ENCODE measurements at regions not wholly inside any gene's neighbourhood (a gene's known extent, or its start where the extent isn't known, plus 50 kb on each side); places are given as distances from the start of the nearest gene placed in this dataset.

DNA sequence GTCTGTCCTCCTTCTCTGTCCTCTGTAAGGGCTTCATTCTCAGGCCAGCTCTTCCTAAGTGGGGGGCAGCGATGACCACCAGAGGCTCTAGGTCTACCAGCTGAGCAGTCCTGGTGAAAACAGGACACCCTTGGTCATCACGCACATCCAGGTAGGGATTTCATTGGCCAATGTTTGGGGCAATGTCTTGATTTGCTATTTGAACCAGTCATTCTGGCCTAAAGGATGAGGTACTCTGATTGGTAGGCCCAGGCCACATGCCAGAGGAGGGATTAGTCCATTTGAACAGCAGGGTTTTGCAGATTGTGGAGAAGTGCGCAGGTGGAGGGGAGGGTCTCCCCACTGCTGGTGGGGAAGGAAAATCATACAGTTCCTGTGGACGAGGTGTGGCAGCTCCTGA lies 57.3 kb downstream of the PLXNA1 start:
- Histone ChIP-seq H2BK120ac (ENCODE audit: low read depth, low read length, poor library complexity, severe bottlenecking) (no peak overlapping the region), H2AFZ (ENCODE audit: low read length) (no peak overlapping the region), H3K56ac (ENCODE audit: insufficient read length, low read depth, low read length) (no peak overlapping the region), H2BK12ac (ENCODE audit: insufficient read length, low read depth, low read length) (no peak overlapping the region), H3K9ac (ENCODE audit: extremely low read depth, insufficient read length, low read length) (no peak overlapping the region), H4K5ac (ENCODE audit: insufficient read length, low read depth, low read length) (no peak overlapping the region), H3K23ac (ENCODE audit: insufficient read length, low read depth, low read length) (no peak overlapping the region), H3K18ac (ENCODE audit: insufficient read length, low read depth, low read length) (no peak overlapping the region), H2AK5ac (ENCODE audit: insufficient read length, low read length) (no peak overlapping the region), H3K4me1 (ENCODE audit: insufficient read depth, low read length) (peaks cover 3% of the 10 kb centered on the region; the same call in 1 of the 2 replicates), H3K27ac (ENCODE audit: insufficient read length, low read depth, low read length) (no peak overlapping the region), H3K14ac (ENCODE audit: insufficient read depth, low read length) (no peak overlapping the region), H3K79me1 (ENCODE audit: insufficient read depth, low read depth, low read length, poor library complexity, severe bottlenecking) (no peaks in the 10 kb centered on the region), H3K27me3 (ENCODE audit: insufficient read depth, low read length) (no peaks in the 10 kb centered on the region), H4K91ac (ENCODE audit: insufficient read length, low read depth, low read length) (no peak overlapping the region), H2BK15ac (ENCODE audit: low read depth, low read length) (no peak overlapping the region), H3K23me2 (ENCODE audit: insufficient read length, low read depth, low read length, poor library complexity, severe bottlenecking) (no peaks in the 10 kb centered on the region), H2BK5ac (ENCODE audit: insufficient read length, low read length) (no peak overlapping the region), H4K20me1 (ENCODE audit: control insufficient read depth, insufficient read depth, insufficient read length) (no peaks in the 10 kb centered on the region), H2BK20ac (ENCODE audit: low read depth, low read length, poor library complexity, severe bottlenecking) (no peak overlapping the region), H3K79me2 (ENCODE audit: insufficient read depth, low read length) (no peaks in the 10 kb centered on the region), H3K4ac (ENCODE audit: low read depth, low read length) (no peak overlapping the region), H4K8ac (replicated peaks; ENCODE audit: insufficient read length, low read depth, low read length) (no peak overlapping the region), H3K4me2 (ENCODE audit: insufficient read depth, insufficient read length, low read length) (no peak overlapping the region), H3T11ph (ENCODE audit: low read length) (no peak overlapping the region), H3K9me3 (ENCODE audit: control insufficient read depth, low read depth, low read length) (no peaks in the 10 kb centered on the region)
- H3K36me3 Mint-ChIP-seq (ENCODE audit: insufficient read depth in 1 of 3, low read depth in 3 of 3) = peaks cover 0 to under 1% (median 0%) of the 10 kb centered on the region in 3 experiments; a peak in 3 of 7 replicates
- peaks cover 29 to 34% of the 10 kb centered on the region in 2 experiments for H3K4me1 Mint-ChIP-seq
- H3K4me3 Mint-ChIP-seq = no peak overlapping the region; a peak in 1 of 5 replicates
- peaks cover 0 to 2% of the 10 kb centered on the region in 2 experiments; a peak in 3 of 5 replicates for H3K9me3 Mint-ChIP-seq
- no peak for DNase-seq
- TF ChIP-seq, protein P1, sequence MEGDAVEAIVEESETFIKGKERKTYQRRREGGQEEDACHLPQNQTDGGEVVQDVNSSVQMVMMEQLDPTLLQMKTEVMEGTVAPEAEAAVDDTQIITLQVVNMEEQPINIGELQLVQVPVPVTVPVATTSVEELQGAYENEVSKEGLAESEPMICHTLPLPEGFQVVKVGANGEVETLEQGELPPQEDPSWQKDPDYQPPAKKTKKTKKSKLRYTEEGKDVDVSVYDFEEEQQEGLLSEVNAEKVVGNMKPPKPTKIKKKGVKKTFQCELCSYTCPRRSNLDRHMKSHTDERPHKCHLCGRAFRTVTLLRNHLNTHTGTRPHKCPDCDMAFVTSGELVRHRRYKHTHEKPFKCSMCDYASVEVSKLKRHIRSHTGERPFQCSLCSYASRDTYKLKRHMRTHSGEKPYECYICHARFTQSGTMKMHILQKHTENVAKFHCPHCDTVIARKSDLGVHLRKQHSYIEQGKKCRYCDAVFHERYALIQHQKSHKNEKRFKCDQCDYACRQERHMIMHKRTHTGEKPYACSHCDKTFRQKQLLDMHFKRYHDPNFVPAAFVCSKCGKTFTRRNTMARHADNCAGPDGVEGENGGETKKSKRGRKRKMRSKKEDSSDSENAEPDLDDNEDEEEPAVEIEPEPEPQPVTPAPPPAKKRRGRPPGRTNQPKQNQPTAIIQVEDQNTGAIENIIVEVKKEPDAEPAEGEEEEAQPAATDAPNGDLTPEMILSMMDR (conservative IDR thresholded peaks at IDR 0.05) = no peak
- H3K27ac Mint-ChIP-seq = no peak overlapping the region; a peak in 1 of 7 replicates
- no peaks in the 10 kb centered on the region; the same call in none of the 2 replicates for H3K27me3 Mint-ChIP-seq (ENCODE audit: low read depth)
- no CpG with 5 or more reads among the region's 4 CpGs for WGBS (ENCODE audit: extremely low coverage, insufficient read length, low lambda C conversion rate)

Data from H9 (cell line).